Body of pancreas (tissue), 4 donors: ENCODE measurements at regions not wholly inside any gene's neighbourhood (a gene's known extent, or its start where the extent isn't known, plus 50 kb on each side); places are given as distances from the start of the nearest gene placed in this dataset.

ENCODE experiments used
- POLR2A ChIP-seq, 3 donors: fragments of 450-650 bp; IDR thresholded peaks; one replicate each; pipeline ENCODE4 v1.6.1; 2016; ENCODE audit warnings: antibody characterized with exemption in 3 of 3, mild to moderate bottlenecking in 2 of 3
- TF ChIP-seq, protein P1 (sequence below), 7 experiments: fragments of 450-650 bp in 4 of 7; fragments of 200-600 bp in 3 of 7; sonication (generic) in 3 of 7; IDR thresholded peaks; one replicate each; pipeline ENCODE4 v1.5.1; 2016 to 2019; ENCODE audit warnings: antibody characterized with exemption in 7 of 7

DNA sequence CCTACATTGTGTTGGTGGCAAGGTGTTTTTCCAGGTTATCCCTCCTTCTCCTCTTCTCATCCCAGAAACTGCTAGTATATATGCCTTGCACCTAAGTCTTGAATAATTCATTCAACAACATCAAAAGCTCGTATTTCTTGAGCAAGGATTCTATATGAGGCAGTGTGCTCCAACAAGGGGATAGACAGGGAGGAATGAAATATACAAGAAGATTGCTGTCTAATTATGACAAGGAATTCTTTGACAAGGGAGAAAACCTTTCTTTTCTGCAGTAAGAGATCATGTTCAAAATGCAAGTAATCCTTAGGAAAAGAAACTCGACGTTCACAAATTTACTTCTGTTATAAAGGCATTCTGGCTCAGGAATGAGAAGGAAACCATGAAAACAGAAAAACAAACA lies 788.6 kb downstream of the TDRD15 start:
- TF ChIP-seq, protein P1, sequence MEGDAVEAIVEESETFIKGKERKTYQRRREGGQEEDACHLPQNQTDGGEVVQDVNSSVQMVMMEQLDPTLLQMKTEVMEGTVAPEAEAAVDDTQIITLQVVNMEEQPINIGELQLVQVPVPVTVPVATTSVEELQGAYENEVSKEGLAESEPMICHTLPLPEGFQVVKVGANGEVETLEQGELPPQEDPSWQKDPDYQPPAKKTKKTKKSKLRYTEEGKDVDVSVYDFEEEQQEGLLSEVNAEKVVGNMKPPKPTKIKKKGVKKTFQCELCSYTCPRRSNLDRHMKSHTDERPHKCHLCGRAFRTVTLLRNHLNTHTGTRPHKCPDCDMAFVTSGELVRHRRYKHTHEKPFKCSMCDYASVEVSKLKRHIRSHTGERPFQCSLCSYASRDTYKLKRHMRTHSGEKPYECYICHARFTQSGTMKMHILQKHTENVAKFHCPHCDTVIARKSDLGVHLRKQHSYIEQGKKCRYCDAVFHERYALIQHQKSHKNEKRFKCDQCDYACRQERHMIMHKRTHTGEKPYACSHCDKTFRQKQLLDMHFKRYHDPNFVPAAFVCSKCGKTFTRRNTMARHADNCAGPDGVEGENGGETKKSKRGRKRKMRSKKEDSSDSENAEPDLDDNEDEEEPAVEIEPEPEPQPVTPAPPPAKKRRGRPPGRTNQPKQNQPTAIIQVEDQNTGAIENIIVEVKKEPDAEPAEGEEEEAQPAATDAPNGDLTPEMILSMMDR (IDR thresholded peaks at IDR 0.05): no peak
- TF ChIP-seq POLR2A (IDR thresholded peaks at IDR 0.05): no peak
